ENCODE measurements at regions not wholly inside any gene's neighbourhood (a gene's known extent, or its start where the extent isn't known, plus 50 kb on each side); places are given as distances from the start of the nearest gene placed in this dataset.
A peak's percentile ranks its signal among the peaks of the same experiment; 100 is the strongest.
"Not testable (repeated sequence)": the region's sequence is repeated elsewhere in the genome, so short reads cannot be mapped to it uniquely, and the experiment has no call there.

DNA sequence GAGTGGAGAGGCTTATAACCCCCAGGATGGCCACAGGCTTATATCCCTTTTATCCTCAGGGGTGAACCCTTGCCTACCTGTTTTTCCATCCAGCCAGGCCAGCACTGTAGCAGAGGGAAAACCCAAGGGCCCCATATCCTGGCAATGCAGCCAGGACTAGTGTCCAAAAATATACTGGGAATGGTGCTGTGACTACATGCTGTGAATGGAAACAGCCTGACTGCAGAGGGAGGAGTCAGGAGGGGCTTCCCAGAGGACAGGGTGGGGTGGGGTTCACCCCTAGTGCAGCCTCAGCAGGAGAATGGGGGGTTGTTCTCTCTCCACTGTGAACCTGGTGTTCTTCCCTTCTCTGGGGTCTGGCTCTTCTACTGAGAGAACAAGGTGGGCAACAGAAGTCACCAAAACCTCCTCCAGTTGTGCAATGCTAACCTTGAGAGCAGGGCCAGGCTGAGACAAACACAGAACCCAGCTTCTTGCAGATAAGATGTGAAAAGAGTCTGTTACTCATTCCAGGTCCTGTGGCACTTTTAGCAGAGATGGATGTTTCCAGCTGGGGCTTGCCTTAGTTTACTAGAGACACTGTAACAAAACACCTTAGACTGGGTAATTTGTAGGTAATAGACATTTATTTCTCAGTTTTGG is 198.2 kb upstream of the PLGLB2 start:
- not testable (repeated sequence) for H3K4me3 Mint-ChIP-seq; H3K27me3 Mint-ChIP-seq; H3K36me3 Mint-ChIP-seq (ENCODE audit: low read depth); H3K9me3 Mint-ChIP-seq
- Mint-ChIP-seq H3K27ac (peak overlapping the region; percentile 80), H3K4me1 (ENCODE audit: low read depth) (peaks cover 23% of the 10 kb centered on the region)

GRCh38 chr2:87554678-87555077 is 193.2 kb upstream of the PLGLB2 start:
- H3K9me3 Mint-ChIP-seq; H3K36me3 Mint-ChIP-seq (ENCODE audit: low read depth); H3K27me3 Mint-ChIP-seq; H3K27ac Mint-ChIP-seq; H3K4me3 Mint-ChIP-seq: not testable (repeated sequence)
- peaks cover 20% of the 10 kb centered on the region for H3K4me1 Mint-ChIP-seq (ENCODE audit: low read depth)

DNA sequence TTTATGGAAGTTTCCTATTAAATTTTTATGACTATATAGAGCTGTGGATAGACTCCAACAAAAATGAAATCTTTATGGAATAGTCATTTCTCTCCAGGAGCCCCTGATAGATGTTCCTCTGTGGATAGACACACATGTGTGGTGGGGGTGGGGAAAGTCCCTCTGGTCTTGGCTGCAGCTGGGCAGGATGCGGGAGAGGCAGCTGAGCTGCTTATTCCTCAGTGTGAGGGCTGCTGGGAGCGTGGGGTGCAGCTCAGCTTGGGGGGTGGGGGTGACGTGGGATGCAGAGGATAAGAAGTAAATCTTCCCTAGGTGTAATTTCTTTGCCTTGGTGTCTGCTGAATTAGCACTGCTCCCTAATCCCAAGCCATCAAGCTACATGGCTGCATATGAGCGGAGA is 192.8 kb upstream of the PLGLB2 start:
- not testable (repeated sequence) for H3K27me3 Mint-ChIP-seq; H3K4me3 Mint-ChIP-seq; H3K9me3 Mint-ChIP-seq; H3K36me3 Mint-ChIP-seq (ENCODE audit: low read depth); H3K27ac Mint-ChIP-seq
- H3K4me1 Mint-ChIP-seq (ENCODE audit: low read depth): peaks cover 20% of the 10 kb centered on the region

DNA sequence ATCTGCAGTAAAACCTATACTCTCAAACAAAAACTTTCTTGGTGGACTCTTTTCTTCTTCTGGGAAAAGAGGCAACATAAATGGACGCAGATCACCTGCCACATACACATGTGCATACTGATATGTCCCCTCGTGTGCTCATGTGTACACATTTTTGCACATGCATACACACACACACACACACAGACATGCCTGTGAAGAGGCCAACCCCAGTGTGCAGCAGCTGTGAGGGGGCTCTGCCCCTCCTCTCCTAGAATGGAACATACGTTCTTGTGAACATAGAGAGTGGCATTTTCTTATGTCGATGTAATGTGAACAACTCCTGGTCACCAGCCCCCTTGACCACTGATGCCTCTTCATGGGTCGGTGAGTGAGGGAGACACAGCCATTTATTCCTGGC is 188.9 kb upstream of the PLGLB2 start:
- H3K4me1 Mint-ChIP-seq (ENCODE audit: low read depth); H3K9me3 Mint-ChIP-seq; H3K27ac Mint-ChIP-seq; H3K4me3 Mint-ChIP-seq; H3K27me3 Mint-ChIP-seq; H3K36me3 Mint-ChIP-seq (ENCODE audit: low read depth): not testable (repeated sequence)

DNA sequence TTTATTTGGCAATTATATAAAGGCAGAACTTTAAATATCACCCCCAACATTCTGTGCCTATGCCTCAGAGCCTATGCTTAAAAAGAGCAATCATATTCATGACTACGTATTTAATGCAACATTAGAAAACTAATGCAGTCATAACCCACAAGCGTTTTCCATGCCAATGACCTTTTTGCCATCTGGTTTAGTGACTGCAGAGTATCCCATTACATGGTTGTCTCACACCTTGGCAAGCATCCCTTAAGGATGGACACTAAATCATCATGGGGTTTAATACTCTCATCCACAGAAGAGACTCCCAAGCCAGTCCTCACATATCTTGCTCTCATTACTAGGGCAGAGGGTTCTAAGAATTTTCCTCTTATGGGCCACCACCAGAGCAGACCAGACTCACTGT is 188.2 kb upstream of the PLGLB2 start:
- not testable (repeated sequence) for H3K9me3 Mint-ChIP-seq

GRCh38 chr2:87565116-87565515 is 182.8 kb upstream of the PLGLB2 start:
- H3K9me3 Mint-ChIP-seq; H3K4me3 Mint-ChIP-seq; H3K27ac Mint-ChIP-seq; H3K27me3 Mint-ChIP-seq; H3K36me3 Mint-ChIP-seq (ENCODE audit: low read depth): not testable (repeated sequence)
- peaks cover 26% of the 10 kb centered on the region for H3K4me1 Mint-ChIP-seq (ENCODE audit: low read depth)

More for the DNA sequence above, 188.2 kb upstream of the PLGLB2 start:
- H3K4me3 Mint-ChIP-seq; H3K27me3 Mint-ChIP-seq; H3K36me3 Mint-ChIP-seq (ENCODE audit: low read depth); H3K27ac Mint-ChIP-seq: not testable (repeated sequence)
- H3K4me1 Mint-ChIP-seq (ENCODE audit: low read depth): peaks cover 10% of the 10 kb centered on the region

GRCh38 chr2:87566531-87566930 is 181.4 kb upstream of the PLGLB2 start:
- H3K27ac Mint-ChIP-seq; H3K9me3 Mint-ChIP-seq; H3K36me3 Mint-ChIP-seq (ENCODE audit: low read depth); H3K4me3 Mint-ChIP-seq; H3K27me3 Mint-ChIP-seq: not testable (repeated sequence)
- peaks cover 31% of the 10 kb centered on the region for H3K4me1 Mint-ChIP-seq (ENCODE audit: low read depth)

- H3K27ac Mint-ChIP-seq; H3K36me3 Mint-ChIP-seq (ENCODE audit: low read depth); H3K9me3 Mint-ChIP-seq; H3K27me3 Mint-ChIP-seq; H3K4me3 Mint-ChIP-seq: not testable (repeated sequence)
- H3K4me1 Mint-ChIP-seq (ENCODE audit: low read depth): peaks cover 31% of the 10 kb centered on the region
Measured at GRCh38 chr2:87567093-87567492, 180.8 kb upstream of the PLGLB2 start.

- H3K36me3 Mint-ChIP-seq (ENCODE audit: low read depth); H3K9me3 Mint-ChIP-seq; H3K27ac Mint-ChIP-seq; H3K27me3 Mint-ChIP-seq; H3K4me3 Mint-ChIP-seq: not testable (repeated sequence)
- peaks cover 31% of the 10 kb centered on the region for H3K4me1 Mint-ChIP-seq (ENCODE audit: low read depth)
Measured at GRCh38 chr2:87567912-87568311, 180.0 kb upstream of the PLGLB2 start.

- not testable (repeated sequence) for H3K9me3 Mint-ChIP-seq; H3K4me3 Mint-ChIP-seq; H3K27me3 Mint-ChIP-seq; H3K36me3 Mint-ChIP-seq (ENCODE audit: low read depth)
- Mint-ChIP-seq H3K4me1 (ENCODE audit: low read depth) (peaks cover 34% of the 10 kb centered on the region), H3K27ac (peak overlapping the region; percentile 41)
Measured at GRCh38 chr2:87568554-87569278, 179.2 kb upstream of the PLGLB2 start.

- peak overlapping the region; percentile 93 for H3K27ac Mint-ChIP-seq
- peak overlapping the region; percentile 32 for H3K4me3 Mint-ChIP-seq
- not testable (repeated sequence) for H3K36me3 Mint-ChIP-seq (ENCODE audit: low read depth); H3K27me3 Mint-ChIP-seq; H3K9me3 Mint-ChIP-seq
- H3K4me1 Mint-ChIP-seq (ENCODE audit: low read depth): peaks cover 31% of the 10 kb centered on the region
Measured at GRCh38 chr2:87569689-87570397, 178.0 kb upstream of the PLGLB2 start.

DNA sequence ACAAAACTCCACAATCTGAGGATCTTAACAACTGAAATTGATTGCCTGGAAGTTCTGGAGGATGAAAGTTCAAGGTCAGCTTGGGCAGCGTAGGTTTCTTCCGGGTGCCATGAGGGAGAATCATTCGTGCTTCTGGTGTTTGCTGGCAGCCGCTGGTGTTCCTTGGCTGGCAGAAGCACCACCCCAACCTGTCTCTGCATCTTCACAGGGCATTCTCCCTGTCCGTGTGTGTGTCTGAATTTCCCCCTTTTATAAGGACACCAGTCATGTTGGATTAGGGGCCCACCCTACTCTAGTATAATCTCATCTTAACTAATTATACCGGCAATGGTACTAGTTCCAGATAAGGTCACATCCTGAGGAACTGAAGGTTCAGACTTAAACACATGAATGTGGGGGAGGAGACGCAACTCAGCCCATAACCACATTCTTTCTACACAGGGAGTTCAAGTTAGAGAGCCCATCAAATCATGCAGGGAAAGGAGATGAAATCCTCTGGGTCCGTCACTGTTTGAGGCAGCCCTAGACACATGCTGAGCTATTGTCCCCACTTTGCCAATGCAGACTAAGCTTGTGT is 175.9 kb upstream of the PLGLB2 start:
- H3K4me1 Mint-ChIP-seq (ENCODE audit: low read depth): peaks cover 40% of the 10 kb centered on the region
- not testable (repeated sequence) for H3K27ac Mint-ChIP-seq; H3K27me3 Mint-ChIP-seq; H3K9me3 Mint-ChIP-seq; H3K36me3 Mint-ChIP-seq (ENCODE audit: low read depth); H3K4me3 Mint-ChIP-seq

DNA sequence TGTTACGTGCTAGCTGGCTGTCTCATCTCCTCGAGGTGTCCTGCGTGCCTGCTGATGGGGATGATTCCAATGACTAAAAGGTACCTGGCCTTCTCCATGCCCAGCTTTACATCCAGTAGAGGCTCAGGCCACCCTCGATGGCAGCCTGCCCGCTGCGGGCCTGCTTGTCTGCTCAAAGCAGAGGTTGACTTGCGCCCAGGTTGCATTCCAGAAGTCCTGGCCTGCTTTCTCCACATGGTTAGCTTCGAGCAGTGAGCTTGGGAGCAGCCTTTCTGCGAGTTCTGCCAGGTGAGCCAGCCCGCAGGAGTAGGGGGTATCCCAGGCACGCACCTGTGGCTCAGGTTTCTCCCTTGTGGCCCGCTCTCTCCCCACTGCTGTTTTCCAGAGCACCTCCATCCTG is 175.0 kb upstream of the PLGLB2 start:
- not testable (repeated sequence) for H3K9me3 Mint-ChIP-seq; H3K4me3 Mint-ChIP-seq; H3K27ac Mint-ChIP-seq; H3K27me3 Mint-ChIP-seq; H3K36me3 Mint-ChIP-seq (ENCODE audit: low read depth)
- H3K4me1 Mint-ChIP-seq (ENCODE audit: low read depth): peaks cover 42% of the 10 kb centered on the region

GRCh38 chr2:87573386-87574192 is 174.3 kb upstream of the PLGLB2 start:
- H3K36me3 Mint-ChIP-seq (ENCODE audit: low read depth); H3K27ac Mint-ChIP-seq; H3K9me3 Mint-ChIP-seq; H3K27me3 Mint-ChIP-seq; H3K4me3 Mint-ChIP-seq: not testable (repeated sequence)
- peaks cover 39% of the 10 kb centered on the region for H3K4me1 Mint-ChIP-seq (ENCODE audit: low read depth)
